SHP77 (cell line): ENCODE measurements at regions not wholly inside any gene's neighbourhood (a gene's known extent, or its start where the extent isn't known, plus 50 kb on each side); places are given as distances from the start of the nearest gene placed in this dataset.
"Not testable (repeated sequence)": the region's sequence is repeated elsewhere in the genome, so short reads cannot be mapped to it uniquely, and the experiment has no call there.

ENCODE experiments used
- DNase-seq, 2 experiments: peaks; one replicate each; lab custom pipeline; 2025; lab: John Stamatoyannopoulos, UW

- DNase-seq = no peak
These were observed 78.0 kb downstream of the SOWAHC start for GRCh38 chr2:109692013-109692743.

GRCh38 chr2:109692831-109693230, 78.7 kb downstream of the SOWAHC start:
- not testable (repeated sequence) for DNase-seq

GRCh38 chr2:109693292-109693691, 79.1 kb downstream of the SOWAHC start:
- DNase-seq = not testable (repeated sequence)

GRCh38 chr2:109694190-109694589, 80.0 kb downstream of the SOWAHC start:
- DNase-seq = no peak

GRCh38 chr2:109695290-109695689, 81.1 kb downstream of the SOWAHC start:
- DNase-seq = no peak

- DNase-seq = no peak
These were observed 85.5 kb downstream of the SOWAHC start for GRCh38 chr2:109699646-109700045.

- DNase-seq = no peak
These were observed 86.6 kb downstream of the SOWAHC start for GRCh38 chr2:109700680-109701274.

GRCh38 chr2:109701362-109701761, 87.2 kb downstream of the SOWAHC start:
- no peak for DNase-seq

GRCh38 chr2:109702250-109702985, 88.3 kb downstream of the SOWAHC start:
- DNase-seq = no peak

- no peak for DNase-seq
These were observed 88.9 kb downstream of the SOWAHC start for GRCh38 chr2:109703077-109703476.

- no peak for DNase-seq
These were observed 89.6 kb downstream of the SOWAHC start for GRCh38 chr2:109703798-109704197.

GRCh38 chr2:109707281-109708147, 86.6 kb upstream of the RGPD5 start:
- no peak for DNase-seq

GRCh38 chr2:109710505-109711229, 83.4 kb upstream of the RGPD5 start:
- no peak for DNase-seq

- DNase-seq = no peak
These were observed 82.6 kb upstream of the RGPD5 start for GRCh38 chr2:109711230-109712122.

- DNase-seq = no peak
These were observed 82.0 kb upstream of the RGPD5 start for GRCh38 chr2:109712123-109712449.

GRCh38 chr2:109712746-109713145, 81.4 kb upstream of the RGPD5 start:
- no peak for DNase-seq

- DNase-seq = no peak
These were observed 78.7 kb upstream of the RGPD5 start for GRCh38 chr2:109715313-109715805.

GRCh38 chr2:109716596-109716995, 77.5 kb upstream of the RGPD5 start:
- DNase-seq = not testable (repeated sequence)

- no peak for DNase-seq
These were observed 76.0 kb upstream of the RGPD5 start for GRCh38 chr2:109718139-109718538.

GRCh38 chr2:109719871-109720270, 74.2 kb upstream of the RGPD5 start:
- DNase-seq = no peak
